Hematopoietic multipotent progenitor cell treated with erythropoietin and hydrocortisone succinate and interleukin-3 and kit ligand, for 4 days (in vitro differentiated cells): ENCODE measurements at regions not wholly inside any gene's neighbourhood (a gene's known extent, or its start where the extent isn't known, plus 50 kb on each side); places are given as distances from the start of the nearest gene placed in this dataset.

ENCODE experiments used
- DNase-seq: peaks from one replicate; pipeline ENCODE4 v3.0.0-alpha.2; 2015

DNA sequence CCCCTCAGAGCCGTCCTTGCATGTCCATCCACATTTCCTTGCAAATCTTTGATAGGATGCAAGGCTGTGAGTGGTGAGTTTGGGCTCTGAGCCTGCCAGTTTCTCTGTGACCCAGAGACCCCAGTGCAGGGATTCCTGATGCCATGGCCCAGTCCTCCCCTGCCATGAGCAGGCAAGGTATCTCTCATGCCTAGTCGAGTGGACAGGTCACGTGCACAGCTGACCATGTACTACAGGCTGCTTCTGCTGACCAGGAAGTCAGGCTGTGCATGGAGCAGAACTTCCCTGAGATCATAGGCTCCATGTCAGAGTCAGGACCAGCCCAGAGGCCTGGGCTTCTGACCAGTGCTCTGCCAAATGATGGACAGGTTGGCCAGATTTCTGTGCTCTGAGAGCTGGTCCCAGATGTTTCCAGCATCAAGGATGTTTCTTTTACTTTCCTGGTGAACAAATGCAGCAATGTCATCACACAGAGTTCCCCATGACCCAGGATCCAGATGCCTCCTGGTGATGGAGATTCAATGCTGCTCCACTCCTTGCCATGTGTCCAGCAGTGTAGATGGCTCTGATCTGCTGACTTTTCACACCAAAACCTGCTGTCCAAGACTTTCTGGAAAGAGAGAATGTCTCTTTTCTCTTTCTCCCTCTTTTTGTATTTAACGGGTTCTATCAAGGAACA, 321.6 kb upstream of the HS6ST1 start:
- no peak for DNase-seq

DNA sequence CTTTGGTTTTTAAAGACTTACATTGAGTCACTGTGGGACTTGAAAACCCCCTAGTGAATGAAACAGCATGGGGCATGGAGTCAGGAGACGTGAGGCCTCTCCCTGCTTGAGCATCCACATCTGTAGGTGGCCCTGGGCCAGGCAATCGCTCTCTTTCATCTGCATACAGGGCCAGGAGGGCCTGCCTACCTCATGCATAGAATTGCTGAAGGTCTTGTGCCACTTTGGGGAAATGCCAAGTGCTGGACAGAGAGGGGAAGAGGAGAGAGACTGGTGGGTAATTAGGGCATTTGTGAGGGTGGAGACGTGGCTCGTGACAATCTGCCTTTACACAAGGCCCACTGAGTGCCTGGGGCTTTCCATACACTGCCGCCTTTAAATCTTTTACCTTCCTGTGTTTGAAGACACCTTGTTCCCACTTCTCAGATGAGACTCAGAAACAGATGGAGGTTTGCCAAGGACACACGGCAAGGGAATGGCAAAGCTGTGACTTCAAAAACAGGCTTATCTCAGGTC, 322.2 kb upstream of the HS6ST1 start:
- DNase-seq = no peak

DNA sequence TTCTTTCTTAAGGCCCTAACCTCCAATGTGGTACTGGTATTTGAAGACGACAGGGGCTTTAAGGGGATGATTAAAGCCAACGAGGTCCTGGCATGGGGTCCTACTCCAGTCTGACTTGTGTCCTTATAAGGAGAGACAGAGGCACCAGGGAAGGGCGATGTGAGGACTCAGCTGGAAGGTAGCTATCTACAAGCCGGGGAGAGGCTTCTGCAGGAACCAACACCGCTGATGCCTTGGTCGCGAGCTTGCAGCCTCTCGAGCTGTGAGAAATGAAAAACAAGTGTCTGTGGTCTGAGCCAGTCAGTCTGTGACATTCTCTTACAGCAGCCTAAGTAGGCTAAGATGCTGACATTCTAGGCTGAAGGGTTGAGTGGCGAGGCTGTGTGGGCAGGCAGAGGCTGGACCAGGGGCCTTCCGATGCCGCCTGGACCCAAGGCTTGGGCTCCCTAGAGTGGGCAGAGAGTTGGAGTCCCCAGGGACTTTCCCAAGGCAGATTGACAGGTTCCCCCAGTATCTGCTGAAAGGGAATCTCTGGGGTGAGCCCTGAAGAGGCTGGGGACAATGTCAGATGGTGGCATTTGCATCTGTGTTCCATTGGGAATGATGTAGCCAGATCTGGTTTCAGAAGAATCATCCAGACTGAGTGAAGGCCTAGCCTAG, 322.9 kb upstream of the HS6ST1 start:
- DNase-seq = no peak

DNA sequence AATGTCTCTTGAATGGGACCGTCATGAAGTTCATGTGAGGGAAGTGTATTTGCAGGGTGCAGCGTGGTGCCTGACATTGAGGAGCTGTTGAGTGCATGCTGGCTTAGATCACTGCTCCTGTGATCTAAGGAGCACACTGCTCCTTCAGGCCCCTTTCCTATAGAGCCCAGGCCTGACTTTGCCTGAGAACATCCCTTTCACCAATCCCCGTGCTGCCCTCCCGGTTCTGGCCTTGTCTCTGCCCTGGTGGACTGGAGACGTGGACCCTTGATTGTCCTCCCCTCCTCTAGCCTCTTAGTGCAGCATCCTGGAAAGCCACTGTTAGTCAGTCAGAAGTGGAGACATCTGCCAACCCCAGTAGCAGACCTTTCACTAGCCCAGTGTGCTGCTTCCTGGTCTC, 323.6 kb upstream of the HS6ST1 start:
- no peak for DNase-seq

DNA sequence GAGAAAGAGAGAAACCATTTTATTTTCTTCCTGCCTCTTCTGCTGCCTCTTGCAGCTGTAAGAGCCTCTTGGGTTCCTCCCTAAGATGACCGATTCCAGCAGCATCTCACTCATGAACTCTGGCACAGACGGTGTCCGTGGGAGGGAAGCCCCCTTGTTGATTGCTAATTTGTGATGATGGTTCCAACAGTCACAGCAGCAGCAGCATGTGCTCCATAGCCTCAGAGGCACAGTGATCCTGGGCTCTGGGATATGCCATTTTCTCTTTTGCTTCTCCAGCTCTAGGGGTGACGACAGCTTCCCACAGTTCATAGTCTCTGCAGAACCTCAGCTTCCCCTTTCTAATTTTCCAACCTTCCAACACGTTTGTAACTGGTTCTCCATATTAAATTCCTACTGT, 324.2 kb upstream of the HS6ST1 start:
- no peak for DNase-seq

DNA sequence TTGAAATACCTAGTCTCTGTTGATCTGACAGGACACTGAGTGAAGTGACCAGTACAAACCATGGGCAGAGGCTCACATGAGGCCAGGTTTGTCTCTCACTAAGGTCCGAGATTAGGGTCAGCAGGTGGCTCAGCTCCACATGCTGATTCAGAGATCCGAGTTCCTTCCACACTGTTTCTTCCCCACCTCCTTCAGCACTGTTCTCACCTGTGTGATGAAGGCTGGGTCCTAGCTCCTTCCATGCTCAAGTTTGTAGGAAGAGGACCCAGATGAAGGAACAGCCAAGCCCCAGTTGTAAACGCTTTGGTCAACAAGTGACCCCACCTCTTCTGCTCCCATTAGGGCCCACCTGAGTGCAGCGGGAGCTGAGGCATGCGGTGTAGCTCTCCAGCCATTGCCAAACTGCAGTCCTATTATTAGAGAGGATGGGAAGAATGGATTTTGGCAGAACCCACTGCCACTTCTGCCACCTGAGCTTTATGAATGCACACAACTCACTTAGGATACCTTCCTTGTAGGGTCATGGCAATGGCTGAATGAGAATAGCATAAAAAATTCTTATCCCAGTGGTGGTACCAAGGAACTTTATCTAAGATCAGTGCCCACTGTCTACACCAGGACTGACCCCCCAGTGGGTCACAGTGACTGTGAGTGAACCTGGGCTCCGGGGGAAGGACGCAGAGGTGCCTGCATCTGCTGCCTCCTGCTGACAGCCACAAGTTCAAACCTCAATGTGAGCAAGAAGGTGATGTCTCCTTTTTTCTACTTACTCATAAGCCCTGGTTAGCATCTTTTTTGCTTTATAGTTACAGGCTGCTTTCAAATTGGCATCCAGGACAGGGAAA, 324.8 kb upstream of the HS6ST1 start:
- DNase-seq = no peak

DNA sequence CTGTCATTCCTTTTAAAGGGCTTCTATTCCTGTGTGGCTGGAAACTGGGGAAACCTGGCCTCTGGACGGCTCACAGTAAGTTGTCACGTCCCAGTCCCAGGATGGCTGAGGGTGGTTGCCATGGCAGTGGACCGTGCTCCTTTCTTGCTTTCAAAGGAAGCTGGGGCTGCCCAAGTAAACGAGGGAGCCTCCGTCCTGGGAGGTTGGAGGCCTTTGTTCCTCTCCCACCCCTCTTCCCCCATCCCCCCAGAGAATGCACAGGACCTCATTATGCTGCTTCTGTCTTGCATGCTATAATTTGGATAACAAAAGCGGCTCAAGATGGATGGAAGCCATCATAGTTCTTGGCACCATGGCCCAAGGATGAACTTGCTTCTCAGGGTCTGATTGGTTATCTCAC, 325.5 kb upstream of the HS6ST1 start:
- no peak for DNase-seq

DNA sequence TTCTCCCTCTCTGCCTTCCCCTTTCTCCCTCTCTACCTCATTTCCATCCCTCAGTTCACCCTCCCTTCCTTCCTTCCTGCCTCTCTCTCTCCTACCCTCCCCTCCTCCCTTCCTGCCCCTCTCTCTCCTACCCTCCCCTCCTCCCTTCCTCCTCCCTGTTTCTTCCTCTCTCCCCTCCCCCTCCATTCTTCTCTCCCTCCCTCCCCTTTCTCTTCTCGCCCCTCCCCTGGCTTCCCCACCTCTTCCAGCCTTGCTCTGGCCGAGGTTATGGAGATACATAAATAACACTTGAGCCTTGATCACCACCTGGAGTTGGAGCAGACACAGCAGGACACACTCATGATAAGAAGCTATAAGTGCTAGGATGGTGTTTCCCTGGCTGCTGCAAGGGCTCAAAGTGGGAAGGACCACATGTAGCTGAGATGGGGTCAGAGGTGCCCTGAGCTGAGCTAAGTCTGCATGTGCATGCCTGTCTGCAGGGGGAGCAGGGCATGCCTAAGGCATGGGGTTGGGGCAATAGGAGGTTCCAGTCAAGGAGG, 326.1 kb upstream of the HS6ST1 start:
- no peak for DNase-seq

DNA sequence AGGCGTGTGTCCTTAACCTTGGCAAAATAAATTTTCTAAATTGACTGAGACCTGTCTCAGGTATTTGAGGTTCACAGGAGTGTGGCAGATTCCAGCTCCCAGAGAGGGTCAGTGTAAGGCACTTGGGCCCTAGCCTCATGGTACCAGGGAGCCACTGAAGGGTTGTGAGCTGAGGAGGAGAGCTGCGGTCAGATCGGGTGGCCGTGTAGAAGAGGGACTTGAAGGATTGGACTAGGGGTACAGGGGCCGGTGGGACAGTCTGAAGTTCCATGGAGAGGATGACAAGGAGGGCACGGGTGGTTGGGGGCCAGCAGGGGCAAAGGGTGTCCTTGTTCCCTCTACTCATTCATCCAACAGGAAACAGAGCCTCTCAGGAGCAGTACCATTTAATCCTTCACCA, 327.0 kb upstream of the HS6ST1 start:
- no peak for DNase-seq

DNA sequence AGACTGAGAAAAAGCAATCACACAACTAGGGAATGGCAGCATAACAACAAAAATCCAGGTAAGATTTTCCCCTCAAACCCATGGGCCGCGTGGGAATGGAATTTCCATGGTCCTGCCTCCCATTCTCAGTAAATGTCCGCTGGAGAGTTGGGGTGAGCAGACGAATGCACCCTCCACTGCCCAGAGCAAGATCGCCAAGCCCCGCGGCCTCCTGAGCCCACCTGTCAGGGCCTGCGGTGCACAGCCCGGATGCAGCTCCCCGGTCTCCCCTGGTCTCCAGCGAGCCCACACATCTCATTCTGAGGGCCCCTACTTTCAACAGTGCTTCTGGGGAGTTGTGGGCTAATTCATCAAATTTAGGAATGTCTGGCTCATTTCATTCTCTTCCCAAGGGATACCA, 327.4 kb upstream of the HS6ST1 start:
- no peak for DNase-seq

DNA sequence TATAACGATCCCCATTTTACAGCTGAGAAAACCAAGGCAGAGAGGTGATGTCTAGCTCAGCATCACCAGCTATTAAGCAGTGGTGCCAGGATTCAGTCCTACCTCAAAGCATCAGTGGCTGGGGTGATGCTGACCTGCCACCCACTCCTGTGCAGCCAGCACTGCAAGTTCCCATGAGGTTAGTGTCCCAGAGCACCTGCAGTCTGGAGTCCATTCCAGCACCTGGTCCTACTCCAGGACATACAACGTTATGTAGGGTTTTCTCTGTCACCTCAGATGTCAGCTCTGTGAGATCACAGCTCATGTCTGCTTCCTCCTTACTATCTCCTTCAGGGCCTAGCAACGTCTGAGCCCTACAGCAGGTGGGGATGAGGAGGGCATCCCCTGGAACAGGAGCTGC, 328.0 kb upstream of the HS6ST1 start:
- no peak for DNase-seq

DNA sequence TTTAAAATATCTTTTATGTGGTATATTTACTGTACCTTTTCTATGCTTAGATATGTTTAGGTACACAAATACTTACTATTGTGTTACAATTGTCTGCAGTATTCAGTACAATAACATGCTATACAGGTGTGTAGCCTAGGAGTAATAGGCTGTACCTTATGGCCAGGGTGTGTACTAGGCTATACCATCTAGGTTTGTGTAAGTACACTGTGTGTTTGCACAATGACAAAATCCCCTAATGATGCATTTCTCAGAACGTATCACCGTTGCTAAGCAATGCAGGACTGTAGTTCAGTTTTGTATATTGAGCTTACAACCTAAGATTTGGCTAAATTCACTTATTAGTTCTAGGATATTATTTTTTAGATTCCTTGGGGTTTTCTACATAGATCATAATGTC, 332.3 kb upstream of the HS6ST1 start:
- no peak for DNase-seq

DNA sequence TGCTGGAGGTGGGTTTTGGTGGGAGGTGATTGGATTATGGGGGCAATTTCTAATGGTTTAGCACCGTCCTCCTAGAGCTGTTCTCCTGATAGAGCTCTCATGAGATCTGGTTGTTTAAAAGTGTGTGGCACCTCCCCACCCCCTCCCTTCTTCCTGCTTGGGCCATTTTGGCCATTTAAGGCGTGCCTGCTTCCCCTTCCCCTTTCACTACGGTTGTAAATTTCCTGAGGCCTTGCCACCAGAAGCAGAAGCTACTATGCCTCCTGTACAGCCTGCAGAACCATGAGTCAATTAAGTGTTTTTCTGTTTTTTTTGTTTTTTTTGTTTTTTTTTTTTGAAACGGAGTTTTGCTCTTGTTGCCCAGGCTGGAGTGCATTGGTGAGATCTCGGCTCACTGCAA, 335.7 kb upstream of the HS6ST1 start:
- DNase-seq = peak; percentile 88

DNA sequence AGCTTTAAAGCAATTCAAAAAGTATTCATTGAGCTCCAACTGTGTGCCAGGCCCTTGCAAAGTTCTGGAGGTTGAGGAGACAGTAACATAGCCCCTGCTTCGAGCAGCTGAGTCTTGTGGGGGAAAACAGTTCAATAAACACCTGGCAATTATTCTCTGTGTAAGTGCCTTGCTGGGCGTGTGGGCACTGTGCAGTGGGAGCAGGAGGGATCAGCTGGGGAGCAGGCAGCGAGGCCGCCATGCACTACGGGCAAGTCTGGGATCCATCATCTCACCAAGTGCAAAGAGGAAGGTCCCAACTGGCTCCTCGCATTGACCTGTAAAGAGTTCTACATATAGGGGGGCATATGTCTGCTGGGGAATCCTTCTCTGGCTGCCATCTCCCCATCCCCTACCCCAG, 342.2 kb upstream of the HS6ST1 start:
- no peak for DNase-seq

DNA sequence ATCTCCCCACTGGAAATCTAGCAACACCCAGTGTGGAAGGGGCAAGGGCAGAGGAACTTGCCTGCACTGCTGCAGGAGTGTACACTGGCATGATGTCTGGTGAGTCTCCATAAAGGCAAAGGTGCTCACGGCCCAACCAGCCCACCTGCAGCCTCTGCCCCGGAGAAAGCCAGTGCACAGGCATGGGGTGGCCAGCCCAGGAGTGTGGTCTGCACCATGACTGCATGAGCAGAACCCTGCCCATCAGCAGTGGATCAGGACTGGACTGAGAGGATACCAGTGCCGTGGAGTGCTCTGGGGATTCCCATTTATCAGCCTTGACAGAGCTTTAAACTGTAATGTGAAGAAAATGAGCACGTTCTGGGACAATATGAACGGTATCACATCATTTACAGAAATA, 342.6 kb upstream of the HS6ST1 start:
- DNase-seq = no peak

DNA sequence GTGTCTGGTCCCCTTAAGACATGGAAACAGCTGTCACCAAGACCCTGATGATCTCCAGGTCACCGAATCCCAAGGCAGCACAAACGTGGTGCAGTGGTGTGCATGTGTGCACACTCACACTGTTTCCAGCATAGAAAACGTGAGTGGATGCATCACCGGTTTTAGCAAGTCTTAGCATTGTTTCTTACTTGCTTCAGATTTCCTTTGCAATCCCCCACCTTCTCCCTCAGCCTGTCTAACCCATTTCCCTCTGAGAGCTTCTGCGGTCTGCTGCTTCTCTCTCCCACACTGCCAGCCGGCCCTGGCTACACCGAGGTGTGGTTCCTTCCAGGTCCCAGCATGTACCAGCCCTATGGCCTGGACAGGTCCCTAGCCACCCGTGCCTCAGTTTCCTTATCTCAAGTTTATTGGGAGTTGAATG, 343.4 kb upstream of the HS6ST1 start:
- DNase-seq = peak; percentile 53

DNA sequence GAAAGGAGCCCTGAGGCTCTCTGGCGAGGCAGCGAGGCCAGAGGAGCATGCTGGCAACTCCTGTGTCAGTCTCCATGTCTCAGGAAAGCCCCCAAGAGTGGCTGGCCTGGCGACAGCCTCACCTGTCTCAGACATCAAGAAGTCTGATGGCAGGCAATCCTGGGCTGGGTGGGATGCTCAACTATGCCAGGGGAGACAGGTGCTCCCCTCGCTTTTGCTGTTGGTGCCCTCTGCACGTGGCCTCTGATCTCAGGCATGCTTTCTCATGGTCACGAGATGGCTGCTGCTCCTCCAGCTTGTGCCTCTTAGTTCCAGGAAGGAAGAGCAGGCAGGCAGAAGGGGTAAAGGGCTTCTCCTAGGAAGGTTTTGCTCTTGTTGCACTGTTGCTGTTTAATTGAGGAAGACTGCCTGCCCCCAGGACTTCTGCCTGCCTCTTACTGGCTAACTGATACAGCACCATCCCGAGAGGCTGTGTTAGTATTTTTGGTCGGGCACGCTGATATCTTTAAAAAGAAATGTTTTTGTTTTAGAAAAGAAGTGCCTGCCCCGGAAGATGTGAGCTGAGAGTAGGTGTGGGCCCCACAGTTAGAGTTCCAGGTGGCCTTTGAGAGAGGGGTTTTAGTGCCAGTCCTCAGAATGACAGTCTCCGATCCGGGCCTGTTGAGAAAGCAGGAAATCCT, 344.8 kb upstream of the HS6ST1 start:
- DNase-seq = no peak

DNA sequence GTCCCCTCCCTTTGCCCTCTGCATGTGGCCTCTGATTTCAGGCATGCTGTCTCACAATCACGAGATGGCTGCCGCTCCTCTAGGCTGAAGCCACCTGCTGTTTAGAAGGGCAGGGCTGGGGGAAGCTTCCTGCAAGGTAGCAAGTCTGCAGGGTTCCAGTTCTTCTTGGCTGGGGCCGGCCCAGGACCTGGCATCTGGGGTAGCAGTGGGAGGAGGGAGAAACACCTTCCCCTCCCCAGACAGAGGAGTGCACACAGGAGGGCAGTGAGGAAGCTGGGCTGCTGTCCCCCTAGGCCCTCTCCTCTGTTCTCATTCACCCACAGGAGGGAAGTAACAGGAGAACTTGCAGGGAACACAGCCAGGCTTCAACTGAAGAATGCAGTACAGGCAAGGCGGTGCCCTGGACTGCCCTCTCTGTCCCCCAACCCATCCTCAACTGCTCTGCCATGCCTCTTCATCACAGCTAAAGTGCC, 345.9 kb upstream of the HS6ST1 start:
- peak; percentile 19 for DNase-seq

DNA sequence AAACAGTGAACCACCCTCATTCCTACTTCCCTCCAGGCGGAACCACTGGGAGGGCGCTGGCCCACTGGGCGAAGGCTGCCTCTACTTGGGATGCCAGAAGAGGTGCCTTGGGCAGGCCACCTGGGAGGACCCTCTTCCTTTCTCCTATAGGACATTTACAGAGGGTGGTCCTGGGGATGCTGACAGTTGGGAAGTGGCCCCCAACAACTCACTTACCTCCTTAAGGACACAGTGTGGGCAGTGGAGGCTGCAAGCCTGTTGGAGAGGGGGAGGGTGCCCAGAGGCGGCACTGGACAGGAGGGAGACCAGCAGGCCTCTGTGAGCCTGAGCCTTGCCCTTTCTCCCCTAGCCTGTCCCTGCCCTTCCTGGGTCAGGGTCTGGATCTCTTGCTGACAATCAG, 346.4 kb upstream of the HS6ST1 start:
- DNase-seq = no peak

DNA sequence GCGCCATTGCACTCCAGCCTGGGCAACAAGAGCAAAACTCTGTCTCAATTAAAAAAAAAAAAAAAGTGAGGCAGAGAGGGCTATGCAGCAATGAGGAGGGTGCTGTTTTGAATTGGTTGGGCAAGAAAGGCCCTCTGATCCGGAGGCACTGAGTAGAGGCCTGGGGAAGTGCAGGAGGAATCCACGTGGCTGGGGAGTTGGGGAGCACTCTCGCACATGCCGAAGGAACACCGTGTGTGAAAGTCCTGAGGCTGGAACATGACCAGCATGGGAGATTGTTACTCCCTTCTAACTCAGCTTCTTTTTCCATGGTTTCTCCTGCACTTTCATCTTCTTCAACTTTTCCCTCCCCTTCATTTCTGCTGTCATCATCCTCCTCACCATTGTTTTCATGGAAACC, 347.9 kb upstream of the HS6ST1 start:
- DNase-seq = no peak

DNA sequence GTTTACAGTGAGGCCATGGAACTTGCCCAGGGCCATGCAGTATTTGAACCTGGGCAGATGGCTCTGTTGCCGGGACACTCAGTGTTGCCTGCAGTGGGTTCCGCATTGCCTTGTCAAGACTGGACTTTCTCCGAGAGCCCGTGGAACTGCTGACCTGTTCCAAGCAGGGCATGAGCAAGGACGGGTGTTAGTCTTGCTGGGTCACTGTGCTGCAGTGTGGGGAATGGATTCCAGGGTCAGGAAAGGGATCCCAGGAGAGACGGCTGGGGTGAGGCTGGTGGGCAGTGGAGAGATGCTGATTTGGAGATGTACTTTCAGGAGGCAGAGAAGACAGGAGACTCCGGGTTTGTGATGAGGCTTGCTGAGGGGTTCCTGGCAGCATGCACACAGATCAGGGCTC, 348.7 kb upstream of the HS6ST1 start:
- no peak for DNase-seq

DNA sequence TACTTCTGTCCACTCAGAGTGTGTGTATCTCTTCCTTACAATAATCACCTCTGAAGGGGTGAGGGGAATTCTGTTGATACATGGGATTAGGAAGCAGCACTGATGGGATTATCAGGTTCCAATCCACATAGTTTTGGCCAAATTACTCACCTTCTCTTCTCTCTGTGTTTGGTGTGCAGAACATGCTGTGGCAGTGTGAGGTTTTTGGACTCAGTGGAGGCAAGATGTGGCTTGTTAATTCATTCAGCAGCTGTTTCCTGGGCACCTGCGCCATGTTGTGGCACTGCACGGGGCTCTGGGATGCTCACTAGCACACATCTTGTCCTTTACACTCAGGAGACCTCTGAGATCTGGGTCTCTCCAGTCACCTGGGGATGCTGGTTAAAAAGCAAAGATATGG, 350.3 kb upstream of the HS6ST1 start:
- DNase-seq = no peak

DNA sequence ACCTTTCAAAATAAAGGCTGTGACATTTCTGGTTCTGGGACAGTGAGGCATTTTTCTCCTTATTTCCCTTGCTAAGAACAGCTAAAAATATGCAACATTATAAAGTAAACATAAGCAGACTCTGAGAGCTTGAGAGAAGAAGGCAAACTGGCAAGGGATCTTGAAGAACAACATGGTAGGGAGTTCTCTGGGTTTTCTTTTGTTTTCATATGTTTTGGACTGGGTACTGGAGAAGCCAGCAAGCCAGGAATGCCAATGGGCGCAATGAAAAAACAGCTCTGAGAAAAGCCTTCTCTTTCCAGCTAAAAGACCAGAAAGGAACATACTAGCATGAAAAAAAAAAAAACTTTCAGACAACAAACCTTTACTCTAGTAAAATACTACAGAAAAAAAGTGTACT, 351.4 kb upstream of the HS6ST1 start:
- DNase-seq = no peak
